ENCODE measurements at regions not wholly inside any gene's neighbourhood (a gene's known extent, or its start where the extent isn't known, plus 50 kb on each side); places are given as distances from the start of the nearest gene placed in this dataset.
"Not testable (repeated sequence)": the region's sequence is repeated elsewhere in the genome, so short reads cannot be mapped to it uniquely, and the experiment has no call there.

- H3K4me1 Mint-ChIP-seq (ENCODE audit: low read depth); H3K27me3 Mint-ChIP-seq; H3K9me3 Mint-ChIP-seq (ENCODE audit: low read depth); H3K36me3 Mint-ChIP-seq; H3K4me3 Mint-ChIP-seq; H3K27ac Mint-ChIP-seq: not testable (repeated sequence)
Measured at GRCh38 chr10:47656732-47657131, 106.7 kb downstream of the SYT15B start.

GRCh38 chr10:47654161-47654560 lies 109.2 kb downstream of the SYT15B start:
- not testable (repeated sequence) for H3K27ac Mint-ChIP-seq; H3K4me1 Mint-ChIP-seq (ENCODE audit: low read depth); H3K27me3 Mint-ChIP-seq; H3K36me3 Mint-ChIP-seq; H3K9me3 Mint-ChIP-seq (ENCODE audit: low read depth); H3K4me3 Mint-ChIP-seq

GRCh38 chr10:47648594-47648993 lies 114.8 kb downstream of the SYT15B start:
- H3K4me3 Mint-ChIP-seq; H3K27me3 Mint-ChIP-seq; H3K4me1 Mint-ChIP-seq (ENCODE audit: low read depth): not testable (repeated sequence)

GRCh38 chr10:47647523-47648101 lies 115.8 kb downstream of the SYT15B start:
- H3K27me3 Mint-ChIP-seq; H3K4me3 Mint-ChIP-seq; H3K4me1 Mint-ChIP-seq (ENCODE audit: low read depth); H3K27ac Mint-ChIP-seq; H3K9me3 Mint-ChIP-seq (ENCODE audit: low read depth); H3K36me3 Mint-ChIP-seq: not testable (repeated sequence)

More at GRCh38 chr10:47648594-47648993, 114.8 kb downstream of the SYT15B start:
- not testable (repeated sequence) for H3K36me3 Mint-ChIP-seq; H3K27ac Mint-ChIP-seq; H3K9me3 Mint-ChIP-seq (ENCODE audit: low read depth)

DNA sequence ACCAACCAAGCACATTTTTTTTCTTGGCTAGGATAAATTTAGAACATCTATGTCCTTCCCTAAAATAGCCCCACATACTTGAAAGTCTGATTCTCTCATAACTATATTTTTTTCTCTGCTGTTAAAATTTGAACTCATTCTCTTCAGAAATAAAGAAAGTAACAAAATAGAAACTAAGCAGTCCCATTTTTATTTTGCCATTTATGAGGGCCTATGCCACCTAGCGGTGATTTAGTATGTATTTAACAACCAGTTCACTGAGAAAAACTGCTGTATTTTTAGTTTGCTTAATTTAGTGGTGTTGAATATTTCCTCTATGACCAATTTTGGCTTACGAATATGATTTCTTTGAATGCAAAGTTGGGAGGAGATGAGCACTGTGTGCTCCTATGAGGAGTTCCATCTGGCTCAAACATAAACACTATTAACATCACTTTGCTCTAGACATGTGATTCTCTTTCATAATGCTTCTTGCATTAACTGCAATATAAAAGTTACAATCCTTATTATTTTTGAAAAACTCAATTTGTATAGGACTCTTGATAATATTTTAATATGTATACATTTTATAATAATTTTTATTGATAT lies 116.6 kb downstream of the SYT15B start:
- H3K4me1 Mint-ChIP-seq (ENCODE audit: low read depth); H3K27me3 Mint-ChIP-seq; H3K27ac Mint-ChIP-seq; H3K9me3 Mint-ChIP-seq (ENCODE audit: low read depth); H3K36me3 Mint-ChIP-seq; H3K4me3 Mint-ChIP-seq: not testable (repeated sequence)

DNA sequence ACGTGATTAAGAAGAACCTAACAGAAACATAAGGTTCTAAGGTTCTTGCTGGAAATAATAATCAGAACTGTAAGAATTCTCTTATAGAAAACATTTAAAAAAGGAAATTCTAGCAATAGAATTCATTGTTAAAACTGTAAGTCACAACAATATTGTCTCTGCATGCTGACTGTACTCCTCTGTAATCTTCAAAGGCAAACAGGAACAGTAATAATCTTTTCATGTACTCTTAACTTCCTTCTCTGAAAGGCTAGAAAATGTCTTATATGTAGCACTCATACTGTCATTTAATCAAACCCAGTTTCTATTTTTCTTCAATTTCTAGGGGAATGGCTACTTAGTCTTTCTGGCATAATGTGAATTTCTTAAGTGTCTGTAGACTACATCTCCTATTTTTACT lies 103.5 kb upstream of the AGAP9 start:
- not testable (repeated sequence) for H3K4me1 Mint-ChIP-seq (ENCODE audit: low read depth); H3K4me3 Mint-ChIP-seq; H3K27me3 Mint-ChIP-seq; H3K9me3 Mint-ChIP-seq (ENCODE audit: low read depth); H3K36me3 Mint-ChIP-seq; H3K27ac Mint-ChIP-seq

GRCh38 chr10:47622719-47623118 lies 99.3 kb upstream of the AGAP9 start:
- H3K27ac Mint-ChIP-seq; H3K27me3 Mint-ChIP-seq; H3K4me1 Mint-ChIP-seq (ENCODE audit: low read depth); H3K4me3 Mint-ChIP-seq; H3K9me3 Mint-ChIP-seq (ENCODE audit: low read depth); H3K36me3 Mint-ChIP-seq: not testable (repeated sequence)

- H3K4me1 Mint-ChIP-seq (ENCODE audit: low read depth); H3K36me3 Mint-ChIP-seq; H3K9me3 Mint-ChIP-seq (ENCODE audit: low read depth); H3K27me3 Mint-ChIP-seq; H3K4me3 Mint-ChIP-seq; H3K27ac Mint-ChIP-seq: not testable (repeated sequence)
Measured at GRCh38 chr10:47619300-47620012, 96.0 kb upstream of the AGAP9 start.

DNA sequence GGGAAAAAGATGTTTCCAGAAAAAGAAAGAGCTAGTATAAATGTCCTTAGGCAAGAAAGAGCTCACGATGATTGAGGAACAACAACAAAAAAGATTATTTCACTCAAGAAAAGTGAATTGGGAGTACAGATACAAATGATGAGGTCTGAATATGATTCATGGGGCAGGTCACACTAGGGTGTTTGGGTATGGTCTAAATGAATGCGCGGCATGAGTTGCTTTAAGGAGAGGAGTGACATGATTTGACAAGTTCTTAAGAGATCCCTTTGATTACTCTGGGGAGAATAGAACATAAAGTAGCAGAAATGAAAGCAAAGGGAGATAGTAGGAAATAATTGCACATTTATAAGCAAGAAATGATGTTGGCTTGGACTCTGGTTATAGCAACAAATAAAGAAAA lies 85.9 kb upstream of the AGAP9 start:
- not testable (repeated sequence) for H3K27ac Mint-ChIP-seq; H3K9me3 Mint-ChIP-seq (ENCODE audit: low read depth); H3K27me3 Mint-ChIP-seq; H3K36me3 Mint-ChIP-seq; H3K4me1 Mint-ChIP-seq (ENCODE audit: low read depth); H3K4me3 Mint-ChIP-seq

- not testable (repeated sequence) for H3K27ac Mint-ChIP-seq
Measured at GRCh38 chr10:47605791-47606773, 82.6 kb upstream of the AGAP9 start.

GRCh38 chr10:47600604-47601003 lies 77.2 kb upstream of the AGAP9 start:
- H3K27me3 Mint-ChIP-seq; H3K27ac Mint-ChIP-seq; H3K36me3 Mint-ChIP-seq; H3K4me1 Mint-ChIP-seq (ENCODE audit: low read depth); H3K4me3 Mint-ChIP-seq; H3K9me3 Mint-ChIP-seq (ENCODE audit: low read depth): not testable (repeated sequence)

More at GRCh38 chr10:47605791-47606773, 82.6 kb upstream of the AGAP9 start:
- H3K9me3 Mint-ChIP-seq (ENCODE audit: low read depth); H3K27me3 Mint-ChIP-seq; H3K36me3 Mint-ChIP-seq; H3K4me3 Mint-ChIP-seq; H3K4me1 Mint-ChIP-seq (ENCODE audit: low read depth): not testable (repeated sequence)

- not testable (repeated sequence) for H3K27ac Mint-ChIP-seq; H3K9me3 Mint-ChIP-seq (ENCODE audit: low read depth); H3K4me3 Mint-ChIP-seq
Measured at GRCh38 chr10:47600127-47600526, 76.7 kb upstream of the AGAP9 start.

GRCh38 chr10:47599657-47600056 lies 76.2 kb upstream of the AGAP9 start:
- not testable (repeated sequence) for H3K4me3 Mint-ChIP-seq; H3K4me1 Mint-ChIP-seq (ENCODE audit: low read depth); H3K36me3 Mint-ChIP-seq; H3K27ac Mint-ChIP-seq; H3K27me3 Mint-ChIP-seq; H3K9me3 Mint-ChIP-seq (ENCODE audit: low read depth)

More at GRCh38 chr10:47600127-47600526, 76.7 kb upstream of the AGAP9 start:
- not testable (repeated sequence) for H3K4me1 Mint-ChIP-seq (ENCODE audit: low read depth); H3K27me3 Mint-ChIP-seq; H3K36me3 Mint-ChIP-seq

GRCh38 chr10:47593805-47594204 lies 70.4 kb upstream of the AGAP9 start:
- H3K27ac Mint-ChIP-seq; H3K4me1 Mint-ChIP-seq (ENCODE audit: low read depth); H3K9me3 Mint-ChIP-seq (ENCODE audit: low read depth); H3K4me3 Mint-ChIP-seq; H3K36me3 Mint-ChIP-seq; H3K27me3 Mint-ChIP-seq: not testable (repeated sequence)

- H3K4me3 Mint-ChIP-seq; H3K27ac Mint-ChIP-seq; H3K4me1 Mint-ChIP-seq (ENCODE audit: low read depth); H3K9me3 Mint-ChIP-seq (ENCODE audit: low read depth); H3K36me3 Mint-ChIP-seq; H3K27me3 Mint-ChIP-seq: not testable (repeated sequence)
Measured at GRCh38 chr10:47593129-47593528, 69.7 kb upstream of the AGAP9 start.

Measured in activated naive CD8-positive, alpha-beta T cell (primary cell).